Omental fat pad (tissue), 3 donors: ENCODE measurements at regions not wholly inside any gene's neighbourhood (a gene's known extent, or its start where the extent isn't known, plus 50 kb on each side); places are given as distances from the start of the nearest gene placed in this dataset.

Experiments
- ATAC-seq: fragments of 150-250 bp; one replicate; pipeline ENCODE4 v1.9.1; 2016; ENCODE audit warnings: mild to moderate bottlenecking, moderate library complexity; ENCODE audit not compliant: low FRiP score
- DNase-seq: peaks from one replicate; pipeline ENCODE4 v3.0.0-alpha.2; 2019; ENCODE audit warnings: low spot score
- TF ChIP-seq, protein P1 (sequence below), 3 donors: fragments of 450-650 bp; IDR thresholded peaks; one replicate each; pipeline ENCODE4 v1.5.1; 2016 to 2017; ENCODE audit warnings: antibody characterized with exemption in 3 of 3, mild to moderate bottlenecking in 3 of 3, moderate library complexity in 2 of 3

- ATAC-seq = no peak
- TF ChIP-seq, protein P1, sequence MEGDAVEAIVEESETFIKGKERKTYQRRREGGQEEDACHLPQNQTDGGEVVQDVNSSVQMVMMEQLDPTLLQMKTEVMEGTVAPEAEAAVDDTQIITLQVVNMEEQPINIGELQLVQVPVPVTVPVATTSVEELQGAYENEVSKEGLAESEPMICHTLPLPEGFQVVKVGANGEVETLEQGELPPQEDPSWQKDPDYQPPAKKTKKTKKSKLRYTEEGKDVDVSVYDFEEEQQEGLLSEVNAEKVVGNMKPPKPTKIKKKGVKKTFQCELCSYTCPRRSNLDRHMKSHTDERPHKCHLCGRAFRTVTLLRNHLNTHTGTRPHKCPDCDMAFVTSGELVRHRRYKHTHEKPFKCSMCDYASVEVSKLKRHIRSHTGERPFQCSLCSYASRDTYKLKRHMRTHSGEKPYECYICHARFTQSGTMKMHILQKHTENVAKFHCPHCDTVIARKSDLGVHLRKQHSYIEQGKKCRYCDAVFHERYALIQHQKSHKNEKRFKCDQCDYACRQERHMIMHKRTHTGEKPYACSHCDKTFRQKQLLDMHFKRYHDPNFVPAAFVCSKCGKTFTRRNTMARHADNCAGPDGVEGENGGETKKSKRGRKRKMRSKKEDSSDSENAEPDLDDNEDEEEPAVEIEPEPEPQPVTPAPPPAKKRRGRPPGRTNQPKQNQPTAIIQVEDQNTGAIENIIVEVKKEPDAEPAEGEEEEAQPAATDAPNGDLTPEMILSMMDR (IDR thresholded peaks at IDR 0.05) = no peak
- DNase-seq = no peak
Measured at GRCh38 chr1:213720032-213720431, 267.7 kb upstream of the PROX1 start.

GRCh38 chr1:213723187-213723586, 264.6 kb upstream of the PROX1 start:
- ATAC-seq (no peak), DNase-seq (no peak)
- TF ChIP-seq, protein P1 (IDR thresholded peaks at IDR 0.05) = no peak

GRCh38 chr1:213724640-213725536, 262.9 kb upstream of the PROX1 start:
- no peak for DNase-seq
- TF ChIP-seq, protein P1 (IDR thresholded peaks at IDR 0.05) = no peak
- peak; percentile 97 for ATAC-seq

GRCh38 chr1:213727853-213728592, 259.8 kb upstream of the PROX1 start:
- TF ChIP-seq, protein P1 (IDR thresholded peaks at IDR 0.05) = no peak
- DNase-seq (no peak), ATAC-seq (no peak)

DNA sequence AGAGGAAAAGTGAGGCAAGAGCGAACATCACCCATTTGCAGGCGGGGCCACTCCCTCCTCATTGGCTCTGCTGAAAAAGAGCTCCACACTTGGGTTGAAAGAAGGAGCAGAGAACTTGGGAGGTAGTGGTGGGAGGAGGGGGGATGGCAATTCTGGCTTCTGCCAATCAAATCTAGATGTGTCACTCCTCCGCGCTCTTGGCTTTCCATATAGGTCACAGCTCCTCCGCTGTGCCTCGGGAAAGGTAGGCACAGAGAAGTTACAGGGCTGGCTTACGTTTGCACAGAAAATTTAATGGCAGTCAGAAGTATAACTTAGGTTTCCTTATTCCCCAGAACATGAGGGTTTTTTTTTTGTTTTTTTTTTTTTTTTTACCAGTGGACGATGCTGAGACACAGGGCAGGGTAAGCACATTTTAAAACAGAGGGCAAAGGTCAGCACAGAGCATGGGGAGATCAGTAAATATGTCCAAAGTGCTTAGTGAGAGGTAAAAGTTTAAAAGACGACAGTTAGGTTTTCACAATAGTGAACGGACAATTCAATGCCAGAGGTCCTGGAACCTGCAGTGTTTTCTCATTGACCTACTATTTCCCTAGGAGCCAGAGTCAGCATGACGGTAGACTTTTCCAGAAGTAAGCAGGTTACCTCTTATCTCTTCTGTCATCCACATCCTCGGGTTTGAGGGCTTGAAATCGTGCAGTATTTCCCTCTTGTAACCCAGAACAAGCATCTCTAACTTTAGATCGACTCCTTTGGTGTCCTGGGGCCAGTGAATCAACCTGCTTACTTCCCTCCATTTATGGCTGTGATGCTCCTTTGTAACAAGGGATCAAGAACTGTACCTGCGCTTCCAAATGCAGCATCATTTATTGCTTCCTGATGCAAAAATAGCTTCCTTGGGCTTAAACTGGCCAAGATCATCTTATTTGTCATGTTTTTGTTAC, 258.9 kb upstream of the PROX1 start:
- DNase-seq (no peak), ATAC-seq (no peak)
- TF ChIP-seq, protein P1 (IDR thresholded peaks at IDR 0.05) = no peak

DNA sequence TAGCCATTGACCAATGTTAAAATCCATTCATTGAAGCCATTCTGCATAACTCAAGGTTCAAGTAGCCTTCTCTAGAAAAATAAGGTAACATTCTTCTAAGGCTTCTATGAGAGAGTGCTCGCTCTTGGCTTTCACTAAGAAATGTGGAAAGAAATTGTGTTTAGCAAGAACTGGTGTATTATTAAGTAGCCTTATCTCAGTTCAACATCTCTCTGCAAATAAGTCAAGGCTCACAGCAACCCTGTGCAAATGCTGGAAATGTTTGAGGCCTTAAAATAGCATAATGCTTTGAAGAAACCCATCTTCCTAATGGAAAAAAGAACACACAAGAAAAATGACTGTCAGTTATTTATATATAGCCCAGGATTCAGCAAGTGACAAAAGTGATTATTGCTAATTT, 254.1 kb upstream of the PROX1 start:
- no peak for DNase-seq
- no peak for ATAC-seq
- TF ChIP-seq, protein P1 (IDR thresholded peaks at IDR 0.05) = no peak
